ENCODE measurements at regions not wholly inside any gene's neighbourhood (a gene's known extent, or its start where the extent isn't known, plus 50 kb on each side); places are given as distances from the start of the nearest gene placed in this dataset.

- H3K27me3 Mint-ChIP-seq = peaks cover 25% of the 10 kb centered on the region
- H3K36me3 Mint-ChIP-seq (ENCODE audit: low read depth) = no peaks in the 10 kb centered on the region
- no peaks in the 10 kb centered on the region for H3K4me1 Mint-ChIP-seq
- POLR2A ChIA-PET = no interaction called here
- CTCF ChIA-PET = no interaction called here
- no peak overlapping the region for H3K4me3 Mint-ChIP-seq
- DNase-seq = no peak
- no peaks in the 10 kb centered on the region for H3K9me3 Mint-ChIP-seq
- no peak overlapping the region for H3K27ac Mint-ChIP-seq
Measured at GRCh38 chr14:23776296-23776695, 140.1 kb downstream of the DHRS2 start.

- Mint-ChIP-seq H3K27me3 (peaks cover 31% of the 10 kb centered on the region), H3K4me1 (no peaks in the 10 kb centered on the region), H3K4me3 (no peak overlapping the region), H3K27ac (no peak overlapping the region), H3K36me3 (ENCODE audit: low read depth) (no peaks in the 10 kb centered on the region), H3K9me3 (no peaks in the 10 kb centered on the region)
- POLR2A ChIA-PET = no interaction called here
- DNase-seq = no peak
- CTCF ChIA-PET = no interaction called here
Measured at GRCh38 chr14:23785208-23785607, 149.0 kb downstream of the DHRS2 start.

- no peaks in the 10 kb centered on the region for H3K9me3 Mint-ChIP-seq
- no peak overlapping the region for H3K27ac Mint-ChIP-seq
- H3K36me3 Mint-ChIP-seq (ENCODE audit: low read depth) = no peaks in the 10 kb centered on the region
- no peaks in the 10 kb centered on the region for H3K4me1 Mint-ChIP-seq
- no peak for DNase-seq
- H3K27me3 Mint-ChIP-seq = peaks cover 25% of the 10 kb centered on the region
- ChIA-PET CTCF (no interaction called here), POLR2A (no interaction called here)
- no peak overlapping the region for H3K4me3 Mint-ChIP-seq
Measured at GRCh38 chr14:23787436-23787835, 151.3 kb downstream of the DHRS2 start.

- Mint-ChIP-seq H3K4me1 (no peaks in the 10 kb centered on the region), H3K4me3 (no peak overlapping the region), H3K9me3 (no peaks in the 10 kb centered on the region), H3K27me3 (peaks cover 19% of the 10 kb centered on the region), H3K27ac (no peak overlapping the region), H3K36me3 (ENCODE audit: low read depth) (no peaks in the 10 kb centered on the region)
- ChIA-PET POLR2A (no interaction called here), CTCF (no interaction called here)
- DNase-seq = no peak
Measured at GRCh38 chr14:23789696-23790095, 153.5 kb downstream of the DHRS2 start.

- H3K36me3 Mint-ChIP-seq (ENCODE audit: low read depth) = no peaks in the 10 kb centered on the region
- no peak overlapping the region for H3K4me3 Mint-ChIP-seq
- no peak for DNase-seq
- peaks cover 12% of the 10 kb centered on the region for H3K27me3 Mint-ChIP-seq
- ChIA-PET CTCF (no interaction called here), POLR2A (no interaction called here)
- no peak overlapping the region for H3K27ac Mint-ChIP-seq
- H3K9me3 Mint-ChIP-seq = no peaks in the 10 kb centered on the region
- no peaks in the 10 kb centered on the region for H3K4me1 Mint-ChIP-seq
Measured at GRCh38 chr14:23793532-23793931, 157.4 kb downstream of the DHRS2 start.

- ChIA-PET POLR2A (no interaction called here), CTCF (no interaction called here)
- H3K9me3 Mint-ChIP-seq = no peaks in the 10 kb centered on the region
- DNase-seq = no peak
- no peak overlapping the region for H3K27ac Mint-ChIP-seq
- peaks cover 18% of the 10 kb centered on the region for H3K27me3 Mint-ChIP-seq
- no peaks in the 10 kb centered on the region for H3K36me3 Mint-ChIP-seq (ENCODE audit: low read depth)
- H3K4me3 Mint-ChIP-seq = no peak overlapping the region
- no peaks in the 10 kb centered on the region for H3K4me1 Mint-ChIP-seq
Measured at GRCh38 chr14:23800811-23801210, 152.8 kb upstream of the DHRS4 start.

- Mint-ChIP-seq H3K27me3 (peaks cover 18% of the 10 kb centered on the region), H3K4me3 (no peak overlapping the region), H3K36me3 (ENCODE audit: low read depth) (no peaks in the 10 kb centered on the region), H3K9me3 (no peaks in the 10 kb centered on the region), H3K4me1 (no peaks in the 10 kb centered on the region), H3K27ac (no peak overlapping the region)
- ChIA-PET POLR2A (no interaction called here), CTCF (no interaction called here)
- DNase-seq = no peak
Measured at GRCh38 chr14:23801766-23802165, 151.8 kb upstream of the DHRS4 start.

GRCh38 chr14:23804817-23805216 lies 148.8 kb upstream of the DHRS4 start:
- Mint-ChIP-seq H3K4me3 (no peak overlapping the region), H3K27me3 (peaks cover 15% of the 10 kb centered on the region), H3K4me1 (no peaks in the 10 kb centered on the region), H3K36me3 (ENCODE audit: low read depth) (no peaks in the 10 kb centered on the region), H3K9me3 (no peaks in the 10 kb centered on the region), H3K27ac (no peak overlapping the region)
- ChIA-PET POLR2A (no interaction called here), CTCF (no interaction called here)
- DNase-seq = no peak

- H3K4me1 Mint-ChIP-seq = no peaks in the 10 kb centered on the region
- peaks cover 12% of the 10 kb centered on the region for H3K27me3 Mint-ChIP-seq
- POLR2A ChIA-PET = no interaction called here
- no peak overlapping the region for H3K27ac Mint-ChIP-seq
- H3K4me3 Mint-ChIP-seq = no peak overlapping the region
- no peaks in the 10 kb centered on the region for H3K36me3 Mint-ChIP-seq (ENCODE audit: low read depth)
- no peak for DNase-seq
- no peaks in the 10 kb centered on the region for H3K9me3 Mint-ChIP-seq
- CTCF ChIA-PET = no interaction called here
Measured at GRCh38 chr14:23805761-23806160, 147.8 kb upstream of the DHRS4 start.

GRCh38 chr14:23814527-23815256 lies 138.9 kb upstream of the DHRS4 start:
- no peaks in the 10 kb centered on the region for H3K9me3 Mint-ChIP-seq
- peaks cover 5% of the 10 kb centered on the region for H3K27me3 Mint-ChIP-seq
- no peaks in the 10 kb centered on the region for H3K4me1 Mint-ChIP-seq
- no peak overlapping the region for H3K27ac Mint-ChIP-seq
- ChIA-PET POLR2A (no interaction called here), CTCF (no interaction called here)
- no peak overlapping the region for H3K4me3 Mint-ChIP-seq
- DNase-seq = no peak
- H3K36me3 Mint-ChIP-seq (ENCODE audit: low read depth) = no peaks in the 10 kb centered on the region

- H3K4me3 Mint-ChIP-seq = no peak overlapping the region
- no peaks in the 10 kb centered on the region for H3K36me3 Mint-ChIP-seq (ENCODE audit: low read depth)
- no peak for DNase-seq
- CTCF ChIA-PET = no interaction called here
- H3K27ac Mint-ChIP-seq = no peak overlapping the region
- H3K9me3 Mint-ChIP-seq = no peaks in the 10 kb centered on the region
- H3K27me3 Mint-ChIP-seq = no peaks in the 10 kb centered on the region
- POLR2A ChIA-PET = no interaction called here
- H3K4me1 Mint-ChIP-seq = no peaks in the 10 kb centered on the region
Measured at GRCh38 chr14:23816371-23816770, 137.2 kb upstream of the DHRS4 start.

GRCh38 chr14:23817164-23817767 lies 136.3 kb upstream of the DHRS4 start:
- H3K4me3 Mint-ChIP-seq = no peak overlapping the region
- no peak overlapping the region for H3K27ac Mint-ChIP-seq
- CTCF ChIA-PET = no interaction called here
- POLR2A ChIA-PET = no interaction called here
- no peaks in the 10 kb centered on the region for H3K4me1 Mint-ChIP-seq
- H3K36me3 Mint-ChIP-seq (ENCODE audit: low read depth) = no peaks in the 10 kb centered on the region
- peaks cover 3% of the 10 kb centered on the region for H3K27me3 Mint-ChIP-seq
- H3K9me3 Mint-ChIP-seq = no peaks in the 10 kb centered on the region
- DNase-seq = no peak

- no peaks in the 10 kb centered on the region for H3K4me1 Mint-ChIP-seq
- no peaks in the 10 kb centered on the region for H3K9me3 Mint-ChIP-seq
- H3K27ac Mint-ChIP-seq = no peak overlapping the region
- DNase-seq = no peak
- H3K36me3 Mint-ChIP-seq (ENCODE audit: low read depth) = no peaks in the 10 kb centered on the region
- no peak overlapping the region for H3K4me3 Mint-ChIP-seq
- peaks cover 4% of the 10 kb centered on the region for H3K27me3 Mint-ChIP-seq
- ChIA-PET POLR2A (no interaction called here), CTCF (no interaction called here)
Measured at GRCh38 chr14:23827100-23827892, 126.3 kb upstream of the DHRS4 start.

- H3K9me3 Mint-ChIP-seq = no peaks in the 10 kb centered on the region
- H3K4me3 Mint-ChIP-seq = no peak overlapping the region
- CTCF ChIA-PET = no interaction called here
- H3K36me3 Mint-ChIP-seq (ENCODE audit: low read depth) = no peaks in the 10 kb centered on the region
- no peaks in the 10 kb centered on the region for H3K27me3 Mint-ChIP-seq
- no peaks in the 10 kb centered on the region for H3K4me1 Mint-ChIP-seq
- POLR2A ChIA-PET = no interaction called here
- no peak overlapping the region for H3K27ac Mint-ChIP-seq
- DNase-seq = no peak
Measured at GRCh38 chr14:23828001-23828400, 125.6 kb upstream of the DHRS4 start.
